ENCODE measurements at regions not wholly inside any gene's neighbourhood (a gene's known extent, or its start where the extent isn't known, plus 50 kb on each side); places are given as distances from the start of the nearest gene placed in this dataset.
"Not testable (repeated sequence)": the region's sequence is repeated elsewhere in the genome, so short reads cannot be mapped to it uniquely, and the experiment has no call there.

DNA sequence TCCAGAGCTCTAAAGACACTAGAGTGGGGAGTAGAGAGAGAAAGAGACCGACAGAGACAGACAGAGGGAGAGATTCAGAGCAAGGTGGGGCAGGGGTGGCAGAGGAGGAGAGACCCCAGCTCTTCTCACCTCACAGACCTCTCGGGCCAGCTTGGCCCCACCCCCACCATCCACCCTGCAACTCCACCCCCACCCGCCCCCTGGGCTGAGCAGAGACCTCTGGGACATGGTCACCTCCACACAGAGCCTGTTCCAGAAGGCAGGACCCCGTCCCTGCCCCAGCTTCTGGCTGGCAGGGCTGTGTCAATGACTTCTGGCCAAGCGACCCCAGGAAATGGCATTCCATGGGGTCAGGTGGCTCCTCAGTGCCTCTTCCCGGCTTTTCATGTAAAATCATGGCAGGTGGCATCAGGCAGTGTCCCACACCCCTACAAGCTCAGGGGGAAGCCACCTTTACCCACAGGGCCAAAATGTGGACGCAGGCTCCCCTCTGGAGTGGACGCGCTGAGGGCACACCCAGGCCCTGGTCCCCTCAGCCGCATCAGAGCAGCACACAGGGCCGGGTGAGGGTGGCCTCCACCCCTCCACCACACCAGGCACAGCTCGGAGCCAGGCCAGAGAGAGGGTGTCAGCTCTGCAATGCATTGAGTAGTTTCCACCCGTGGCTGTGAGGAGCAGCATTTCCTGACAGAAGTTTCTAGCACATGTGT lies 131.2 kb upstream of the LPCAT1 start:
- DNase-seq (ENCODE audit: low read depth in 2 of 3, low spot score in 2 of 3), result no peak

DNA sequence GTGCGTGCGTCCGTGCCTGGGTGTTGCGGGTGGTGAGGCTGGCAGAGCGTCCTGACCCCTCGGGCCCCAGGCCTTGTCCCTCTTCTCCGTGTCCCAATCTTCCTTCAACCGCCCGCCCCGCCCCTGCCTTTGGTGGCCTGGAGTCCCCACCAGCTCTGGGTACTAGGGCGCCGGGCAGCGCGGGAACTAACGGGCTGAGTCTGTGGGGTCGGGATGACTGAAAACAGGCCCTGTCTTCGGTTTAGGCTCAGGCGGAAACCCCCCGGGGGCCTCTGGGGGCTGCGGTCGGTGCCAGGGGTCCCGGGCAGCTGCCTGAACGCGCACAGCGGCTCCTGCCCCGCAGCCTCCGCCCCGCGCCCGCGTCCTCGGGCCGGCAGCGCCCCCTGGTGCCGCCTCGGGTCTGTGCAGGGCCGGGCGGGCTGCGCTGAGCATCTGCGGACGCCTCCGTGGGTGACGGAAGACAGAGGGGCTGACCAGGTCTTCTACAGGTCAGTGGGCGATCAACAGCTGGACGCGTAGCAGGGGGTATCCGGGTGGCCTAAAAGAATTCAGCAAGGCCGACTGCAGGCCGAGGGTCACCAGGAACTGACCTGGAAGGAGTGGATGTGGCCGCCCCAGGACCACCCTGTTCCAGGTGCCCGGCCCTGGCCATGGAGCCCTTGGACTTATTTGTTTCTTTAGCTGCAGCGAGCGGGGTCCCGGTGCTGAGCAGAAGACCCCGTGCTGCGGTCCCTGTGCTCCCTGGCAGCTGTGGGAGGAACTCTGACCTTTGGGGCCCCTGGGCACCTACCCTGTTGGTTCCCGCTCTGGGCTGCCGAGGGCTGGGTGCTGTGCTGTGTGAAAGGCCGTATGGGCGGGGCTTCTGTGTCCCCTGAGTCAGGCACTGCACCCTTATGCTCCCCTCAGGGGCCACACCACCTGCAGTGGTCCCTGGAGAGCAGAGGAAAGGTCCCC lies 130.2 kb upstream of the LPCAT1 start:
- DNase-seq (ENCODE audit: low read depth in 2 of 3, low spot score in 2 of 3), result not testable (repeated sequence)

DNA sequence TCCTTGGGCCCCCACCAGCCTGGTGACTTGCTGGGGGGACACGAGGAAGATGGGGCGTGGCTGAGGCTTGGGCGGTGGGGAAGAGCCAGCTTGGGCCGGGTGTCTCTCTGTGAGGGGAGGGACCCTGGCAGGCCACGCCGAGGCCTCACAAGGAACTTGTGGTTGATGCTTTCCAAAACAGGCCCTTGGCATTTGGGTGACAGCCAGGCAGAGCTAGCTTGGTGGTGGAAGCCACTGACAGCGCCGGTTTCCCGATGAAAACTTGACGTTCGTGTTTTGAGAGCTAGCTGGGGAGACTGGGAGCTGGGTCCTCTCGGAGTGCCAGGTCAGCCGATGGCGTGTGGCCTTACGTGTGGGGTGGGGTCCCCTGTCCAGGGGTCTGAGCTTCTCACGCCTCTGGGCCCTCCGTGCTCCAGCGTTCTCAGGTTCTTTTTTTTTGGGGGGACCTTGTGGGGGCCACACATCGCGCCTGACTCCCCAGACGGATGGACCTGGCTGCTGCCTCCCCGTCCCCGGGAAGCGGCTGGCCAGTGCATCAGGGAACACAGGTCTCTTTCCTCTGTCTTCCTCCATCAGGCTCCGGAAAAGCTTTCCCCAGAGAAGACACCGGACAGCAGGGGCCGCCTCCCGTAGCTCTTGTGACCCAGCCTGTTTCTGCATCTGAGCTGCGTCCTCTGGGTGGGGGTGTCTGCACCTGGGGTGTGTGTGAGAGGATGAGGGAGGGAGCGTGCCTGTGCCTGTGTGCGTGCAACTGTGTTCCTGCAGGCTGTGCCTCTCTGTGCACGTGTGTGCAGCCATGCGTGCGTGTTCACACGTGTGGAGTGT lies 129.3 kb upstream of the LPCAT1 start:
- peak in 2 of 3 donors; percentile 46 to 75 for DNase-seq (ENCODE audit: low read depth in 2 of 3, low spot score in 2 of 3)

DNA sequence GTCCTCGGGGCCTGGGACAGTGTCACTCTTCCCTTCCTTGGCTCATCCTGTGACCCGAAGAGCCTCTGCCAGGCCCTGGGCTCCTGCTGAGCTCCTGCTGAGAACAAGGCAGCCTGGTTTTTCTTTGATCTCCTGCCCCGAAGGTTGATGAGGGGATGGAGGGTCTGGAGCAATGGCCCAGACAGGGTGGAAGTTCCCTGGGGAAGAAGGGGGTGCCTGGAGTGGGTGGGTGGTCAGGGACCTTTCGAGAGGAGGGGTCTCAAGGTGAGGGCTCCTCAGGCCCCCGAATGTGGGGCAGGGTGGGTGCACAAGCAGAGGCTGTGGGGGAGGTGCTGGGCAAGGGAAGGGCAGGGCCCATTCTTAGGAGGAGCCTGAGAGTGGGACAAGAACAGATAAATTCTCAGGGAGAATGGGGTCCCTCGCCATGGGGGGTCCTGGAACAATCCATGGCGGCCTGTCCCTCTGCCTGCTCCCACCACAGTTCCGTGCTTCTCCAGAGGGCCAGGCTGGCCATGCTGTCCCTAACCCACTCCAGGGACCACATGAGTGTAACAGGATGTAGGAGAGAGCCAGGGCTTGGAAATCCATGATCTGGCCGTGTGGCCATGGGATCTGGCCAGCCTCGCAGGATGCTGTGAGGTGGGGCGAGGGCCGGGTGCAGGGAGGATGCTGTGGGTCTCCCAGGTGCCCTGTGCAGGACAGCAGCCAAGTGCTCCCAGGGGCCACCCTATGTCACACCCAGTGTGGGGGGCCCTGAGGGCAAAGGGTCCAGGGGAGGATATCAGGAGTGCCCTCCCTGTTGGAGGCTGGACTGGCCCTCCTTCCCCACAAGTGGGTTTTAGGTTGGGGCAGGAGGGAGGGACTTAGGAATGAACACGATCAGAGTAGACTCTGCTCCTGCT lies 128.5 kb upstream of the LPCAT1 start:
- no peak for DNase-seq (ENCODE audit: low read depth in 2 of 3, low spot score in 2 of 3)

DNA sequence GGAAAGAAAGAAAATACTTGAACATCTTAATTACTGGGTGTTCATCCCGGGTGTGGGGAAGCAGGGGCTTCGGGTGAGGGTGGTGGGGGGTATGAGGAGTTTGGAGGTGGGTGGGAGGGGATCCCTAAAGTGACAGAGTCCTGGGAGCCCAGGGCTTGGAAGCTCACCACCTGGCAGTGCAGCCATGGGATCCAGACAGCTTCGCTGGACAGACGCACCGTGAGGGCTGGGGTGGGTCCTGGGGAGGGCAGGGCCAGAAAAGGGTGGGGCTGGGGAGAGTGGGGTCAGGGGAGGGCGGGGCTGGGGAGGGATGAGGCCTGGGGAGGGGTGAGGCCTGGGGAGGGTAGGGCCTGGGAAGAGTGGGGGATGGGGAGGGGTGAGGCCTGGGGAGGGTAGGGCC lies 127.5 kb upstream of the LPCAT1 start:
- DNase-seq (ENCODE audit: low read depth in 2 of 3, low spot score in 2 of 3), result no peak

DNA sequence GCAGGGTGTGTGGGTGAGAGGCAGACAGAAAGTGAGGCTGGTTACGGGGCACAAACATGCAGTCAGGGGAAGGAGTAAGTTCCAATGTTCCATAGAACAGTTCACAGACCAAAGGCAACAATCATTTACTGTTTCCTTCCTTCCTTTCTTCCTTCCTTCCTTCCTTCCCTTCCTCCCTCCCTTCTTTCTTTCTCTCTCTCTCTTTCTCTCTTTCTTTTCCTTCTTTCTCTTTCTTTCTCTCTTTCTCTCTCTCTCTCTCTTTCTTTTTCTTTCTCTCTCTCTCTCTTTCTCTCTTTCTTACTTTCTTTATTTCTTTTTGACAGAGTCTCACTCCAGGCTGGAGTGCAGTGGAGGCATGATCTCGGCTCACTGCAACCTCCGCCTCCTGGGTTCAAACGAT lies 125.8 kb upstream of the LPCAT1 start:
- no peak for DNase-seq (ENCODE audit: low read depth in 2 of 3, low spot score in 2 of 3)

DNA sequence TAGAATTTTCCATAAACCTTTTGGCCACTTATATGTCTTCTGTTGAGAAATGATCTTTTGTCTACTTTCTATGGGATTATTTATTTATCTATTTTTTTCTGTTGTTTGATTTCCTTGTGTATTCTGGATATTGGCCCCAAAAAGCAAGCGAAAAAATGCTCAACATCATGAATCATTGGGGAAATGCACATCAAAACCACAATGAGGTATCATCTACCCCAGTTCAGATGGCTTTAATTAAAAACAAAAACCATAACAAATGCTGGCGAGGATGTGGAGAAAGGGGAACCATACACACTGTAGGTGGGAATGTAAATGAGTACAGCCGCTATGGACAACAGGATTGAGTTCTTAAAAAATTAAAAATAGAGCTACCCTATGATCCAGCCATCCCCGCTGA lies 125.0 kb upstream of the LPCAT1 start:
- no peak for DNase-seq (ENCODE audit: low read depth in 2 of 3, low spot score in 2 of 3)

DNA sequence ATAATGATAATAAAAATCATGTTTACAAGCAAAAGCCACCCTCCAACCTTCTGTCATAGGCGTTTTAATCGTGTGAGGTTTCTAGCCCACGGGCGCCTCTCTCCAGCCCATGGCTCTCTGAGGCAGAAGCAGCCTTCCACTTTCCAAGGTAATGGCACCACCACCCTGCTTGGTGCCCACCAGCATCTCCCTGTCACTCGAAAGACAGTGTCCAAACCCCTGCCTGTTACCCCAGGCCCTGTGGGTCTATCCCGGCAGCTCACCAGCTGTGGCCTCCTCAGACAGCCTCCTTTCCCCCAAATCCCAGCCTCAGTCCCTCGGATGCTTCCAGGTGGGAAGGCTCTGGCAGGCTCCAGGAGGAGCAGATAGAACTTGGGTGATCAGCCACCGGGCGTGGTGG lies 123.8 kb upstream of the LPCAT1 start:
- DNase-seq (ENCODE audit: low read depth in 2 of 3, low spot score in 2 of 3), result no peak

DNA sequence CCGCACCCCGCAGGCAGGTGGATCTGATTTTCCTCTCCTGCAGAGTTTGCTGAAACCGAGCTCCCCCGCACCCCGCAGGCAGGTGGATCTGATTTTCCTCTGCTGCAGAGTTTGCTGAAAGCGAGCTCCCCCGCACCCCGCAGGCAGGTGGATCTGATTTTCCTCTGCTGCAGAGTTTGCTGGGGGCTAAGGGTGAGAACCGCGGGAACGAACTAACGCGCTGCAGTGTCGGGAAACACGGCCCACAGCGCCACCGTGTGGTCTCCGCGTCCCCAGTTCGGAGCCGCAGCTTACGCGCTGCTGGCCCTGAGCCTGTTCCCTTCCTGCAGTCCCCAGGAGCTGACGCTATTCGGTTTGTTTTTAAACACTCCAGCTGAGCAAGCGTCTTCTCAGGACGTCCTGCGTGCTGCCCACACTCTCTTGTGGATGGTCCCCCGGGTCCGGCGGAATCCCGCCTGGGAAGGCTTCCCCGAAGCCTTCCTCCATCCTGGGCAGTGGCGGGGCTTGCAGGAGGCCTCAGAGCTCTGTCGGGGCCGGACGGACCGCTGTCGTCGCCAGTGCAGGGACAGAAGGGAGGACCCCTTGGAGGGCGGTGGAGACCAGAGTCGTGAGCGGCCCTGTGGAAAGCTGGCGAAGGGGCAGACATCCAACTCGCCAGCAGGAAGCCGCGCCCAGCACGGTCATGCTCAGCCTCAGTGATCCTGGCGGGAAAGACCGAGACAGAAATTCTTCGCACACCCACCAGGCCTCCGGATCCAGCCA lies 121.2 kb upstream of the LPCAT1 start:
- DNase-seq (ENCODE audit: low read depth in 2 of 3, low spot score in 2 of 3), result peak; percentile 72 to 86 (median 76)

DNA sequence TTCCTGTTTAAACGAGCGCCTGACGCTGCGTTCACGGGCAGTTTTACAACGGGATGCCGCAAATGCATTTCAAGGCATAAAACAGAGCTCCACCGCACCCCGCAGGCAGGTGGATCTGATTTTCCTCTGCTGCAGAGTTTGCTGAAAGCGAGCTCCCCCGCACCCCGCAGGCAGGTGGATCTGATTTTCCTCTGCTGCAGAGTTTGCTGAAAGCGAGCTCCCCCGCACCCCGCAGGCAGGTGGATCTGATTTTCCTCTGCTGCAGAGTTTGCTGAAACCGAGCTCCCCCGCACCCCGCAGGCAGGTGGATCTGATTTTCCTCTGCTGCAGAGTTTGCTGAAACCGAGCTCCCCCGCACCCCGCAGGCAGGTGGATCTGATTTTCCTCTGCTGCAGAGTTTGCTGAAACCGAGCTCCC lies 120.6 kb upstream of the LPCAT1 start:
- not testable (repeated sequence) for DNase-seq (ENCODE audit: low read depth in 2 of 3, low spot score in 2 of 3)

DNA sequence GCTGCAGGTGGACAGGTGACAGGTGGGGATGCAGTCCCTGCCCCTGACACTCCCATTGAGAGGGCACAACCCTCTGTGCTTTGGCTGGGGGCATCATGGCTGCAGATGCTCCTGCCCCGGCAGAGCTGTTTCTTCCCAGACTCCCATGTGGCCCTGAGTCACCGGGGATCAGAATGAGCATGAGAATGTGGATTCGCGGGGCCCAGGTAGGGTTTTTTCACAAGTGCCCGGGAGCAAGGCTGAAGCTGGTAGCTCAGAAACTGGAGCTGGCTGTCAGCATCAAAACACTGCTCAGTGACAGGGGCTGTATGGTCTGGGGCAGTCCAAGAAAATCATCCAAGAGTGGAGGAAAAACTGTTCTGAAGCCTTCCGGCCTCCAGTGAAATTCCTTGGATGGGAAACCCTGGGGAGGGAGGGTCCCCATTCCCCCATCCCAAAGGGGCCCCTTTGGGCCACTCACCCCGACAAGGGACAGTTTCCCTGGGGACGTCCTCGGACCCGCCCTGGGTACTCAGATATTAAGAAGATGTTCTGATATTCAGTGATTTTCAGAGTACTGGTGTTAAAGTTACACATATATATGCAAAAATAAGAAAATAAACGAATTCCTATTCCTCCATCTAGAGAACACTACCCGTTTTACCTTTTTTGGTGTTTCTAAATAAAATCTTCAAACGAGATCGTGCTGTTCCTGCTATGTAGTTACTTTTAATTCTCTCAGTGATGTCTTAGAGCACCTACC lies 120.1 kb upstream of the LPCAT1 start:
- DNase-seq (ENCODE audit: low read depth in 2 of 3, low spot score in 2 of 3), result no peak

DNA sequence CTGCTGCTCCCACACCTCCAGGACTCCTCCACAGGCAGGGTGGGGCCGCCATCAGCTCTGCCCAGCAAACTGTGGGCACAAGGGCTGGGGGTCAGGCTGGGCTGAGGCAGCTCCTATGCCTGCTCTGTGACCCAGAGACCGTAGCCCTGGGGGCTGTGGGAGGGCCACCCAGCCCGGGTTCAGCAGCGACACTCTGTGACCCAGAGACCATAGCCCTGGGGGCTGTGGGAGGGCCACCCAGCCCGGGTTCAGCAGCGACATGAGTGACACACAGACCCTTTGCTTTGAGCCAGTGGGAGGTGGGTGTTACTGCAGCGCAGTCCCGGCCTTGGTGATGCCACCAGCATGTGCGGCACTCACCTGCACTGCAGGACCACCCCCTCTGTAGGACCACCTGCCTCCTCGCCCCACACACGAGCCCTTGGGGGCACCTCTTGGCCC lies 118.9 kb upstream of the LPCAT1 start:
- no peak for DNase-seq (ENCODE audit: low read depth in 2 of 3, low spot score in 2 of 3)

DNA sequence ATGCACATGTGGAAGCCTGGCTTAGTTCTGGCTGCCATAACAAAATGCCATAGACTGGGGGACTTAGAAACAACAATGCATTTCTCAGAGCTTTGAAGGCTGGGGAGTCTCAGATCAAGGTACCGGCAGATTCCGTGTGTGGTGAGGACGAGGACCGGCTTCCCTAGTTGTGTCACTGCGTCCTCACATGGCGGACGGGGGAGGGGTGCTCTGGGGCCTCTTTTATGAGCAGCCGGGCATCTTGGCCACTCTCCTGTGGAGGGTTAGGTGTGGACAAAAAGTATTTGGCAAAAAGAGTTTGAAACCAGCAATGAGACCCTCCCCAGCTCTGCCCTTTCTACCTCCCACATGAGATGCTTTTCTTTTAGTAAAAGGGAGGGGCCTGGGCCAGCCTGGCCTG lies 118.5 kb upstream of the LPCAT1 start:
- DNase-seq (ENCODE audit: low read depth in 2 of 3, low spot score in 2 of 3), result no peak

DNA sequence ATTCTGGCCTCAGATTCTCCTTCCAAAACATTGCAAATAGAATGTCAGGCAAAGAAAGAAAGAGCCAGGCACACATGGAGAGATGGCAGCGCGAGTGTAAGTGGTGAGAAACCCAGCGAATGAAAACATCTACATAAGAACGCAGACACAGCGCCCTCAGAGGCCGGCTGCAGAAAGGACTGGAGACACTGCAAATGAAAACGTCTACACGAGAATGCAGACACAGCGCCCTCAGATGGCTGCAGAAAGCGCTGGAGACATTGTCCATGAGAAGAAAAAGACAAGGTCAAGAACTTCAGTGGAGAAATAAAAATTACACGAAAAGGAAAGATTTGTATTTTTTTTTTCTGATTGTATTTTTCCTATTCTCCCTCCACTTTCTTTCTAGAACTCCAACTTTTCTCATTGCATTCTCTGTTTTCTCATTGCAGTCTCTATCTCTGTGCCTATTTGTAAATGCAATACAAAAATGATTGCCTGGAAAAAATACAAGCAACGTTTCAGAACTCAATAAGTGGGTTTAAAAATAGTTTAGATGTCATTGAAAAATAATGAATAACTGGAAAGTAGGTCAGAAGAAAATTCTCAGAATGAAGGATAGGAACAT lies 117.9 kb upstream of the LPCAT1 start:
- peak; percentile 60 to 93 (median 84) for DNase-seq (ENCODE audit: low read depth in 2 of 3, low spot score in 2 of 3)

DNA sequence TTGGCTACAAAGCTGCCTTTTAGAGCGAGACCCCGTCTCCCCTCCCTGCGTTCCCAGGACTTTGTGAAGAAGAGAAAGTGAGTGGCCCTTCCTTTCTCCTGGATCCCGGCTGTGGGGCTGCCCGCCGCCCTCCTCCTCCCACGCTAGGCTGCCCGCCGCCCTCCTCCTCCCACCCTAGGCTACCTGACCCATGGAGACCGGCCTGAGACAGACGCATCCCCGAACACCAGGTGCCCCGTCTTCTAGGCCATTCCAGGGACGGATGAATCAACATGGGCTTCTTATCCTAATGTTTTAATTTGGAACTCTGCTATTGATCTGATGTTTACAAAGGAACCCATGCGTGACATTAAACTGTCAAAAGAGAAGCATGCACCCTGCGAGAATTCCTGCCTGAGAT lies 117.3 kb upstream of the LPCAT1 start:
- DNase-seq (ENCODE audit: low read depth in 2 of 3, low spot score in 2 of 3), result no peak

DNA sequence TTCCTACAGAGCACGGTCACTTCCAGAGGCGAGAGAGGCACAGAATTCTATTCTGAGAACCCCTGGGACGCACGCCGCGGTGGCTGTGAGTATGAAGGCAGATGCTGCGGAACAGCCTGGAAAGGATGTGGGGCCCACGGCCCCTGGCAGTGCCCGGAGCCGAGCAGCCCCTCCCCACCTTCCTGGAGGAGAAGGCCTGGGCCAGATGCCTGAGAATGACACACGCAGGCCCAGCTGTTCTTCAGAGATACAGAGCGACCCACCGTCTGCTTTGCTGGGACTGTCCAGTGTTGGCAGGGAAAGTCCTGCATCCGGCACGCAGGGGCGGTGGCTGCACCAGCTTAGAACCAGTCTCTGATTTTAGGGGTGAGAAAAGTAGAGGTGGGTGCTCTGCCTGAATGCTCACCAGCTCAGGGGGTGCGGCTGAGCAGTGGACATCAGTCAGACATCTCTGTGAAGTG lies 116.7 kb upstream of the LPCAT1 start:
- DNase-seq (ENCODE audit: low read depth in 2 of 3, low spot score in 2 of 3), result no peak

DNA sequence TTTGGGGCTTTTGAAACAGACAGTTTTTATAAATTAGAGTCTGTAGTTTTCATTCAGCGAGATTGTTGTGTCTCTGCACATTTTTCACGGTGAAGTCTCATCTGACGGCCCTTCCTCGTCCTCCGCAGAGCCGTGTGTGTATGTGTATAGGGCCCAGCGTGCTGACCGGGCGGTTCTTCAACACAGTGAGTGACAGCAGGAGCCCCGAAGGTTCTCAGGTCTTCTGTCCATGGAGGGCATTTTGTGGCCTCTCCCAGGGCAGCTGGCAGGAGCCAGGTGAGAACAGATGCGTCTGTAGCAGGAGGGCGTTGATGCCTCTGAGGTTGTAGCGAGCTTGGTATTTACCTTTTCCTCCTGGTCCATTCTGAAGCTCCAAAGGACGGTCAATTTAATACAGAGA lies 116.0 kb upstream of the LPCAT1 start:
- DNase-seq (ENCODE audit: low read depth in 2 of 3, low spot score in 2 of 3), result no peak
